NCI-H748 (cell line): ENCODE measurements at regions not wholly inside any gene's neighbourhood (a gene's known extent, or its start where the extent isn't known, plus 50 kb on each side); places are given as distances from the start of the nearest gene placed in this dataset.
A peak's percentile ranks its signal among the peaks of the same experiment; 100 is the strongest.
"Not testable (repeated sequence)": the region's sequence is repeated elsewhere in the genome, so short reads cannot be mapped to it uniquely, and the experiment has no call there.

Experiments used
- DNase-seq: peaks from one replicate; lab custom pipeline; 2025; ENCODE audit not compliant: unreplicated experiment; lab: John Stamatoyannopoulos, UW

- DNase-seq: no peak
Observed at GRCh38 chr18:56445422-56445821, 193.0 kb downstream of the TXNL1 start.

GRCh38 chr18:56444201-56444600 lies 194.2 kb downstream of the TXNL1 start:
- DNase-seq: no peak

- no peak for DNase-seq
Observed at GRCh38 chr18:56443166-56443907, 195.1 kb downstream of the TXNL1 start.

DNA sequence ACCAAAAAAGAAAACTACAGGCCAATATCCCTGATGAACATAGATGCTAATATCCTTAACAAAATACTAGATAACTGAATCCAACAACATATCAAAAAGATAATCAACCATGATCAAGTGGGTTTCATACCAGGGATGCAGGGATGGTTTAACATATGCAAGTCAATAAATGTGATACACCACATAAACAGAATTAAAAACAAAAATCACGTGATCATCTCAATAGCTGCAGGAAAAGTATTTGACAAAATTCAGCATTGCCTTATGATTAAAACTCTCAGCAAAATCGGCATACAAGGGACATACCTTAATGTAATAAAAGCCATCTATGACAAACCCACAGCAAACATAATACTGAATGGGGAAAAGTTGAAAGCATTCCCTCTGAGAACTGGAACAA lies 199.9 kb downstream of the TXNL1 start:
- DNase-seq: not testable (repeated sequence)

DNA sequence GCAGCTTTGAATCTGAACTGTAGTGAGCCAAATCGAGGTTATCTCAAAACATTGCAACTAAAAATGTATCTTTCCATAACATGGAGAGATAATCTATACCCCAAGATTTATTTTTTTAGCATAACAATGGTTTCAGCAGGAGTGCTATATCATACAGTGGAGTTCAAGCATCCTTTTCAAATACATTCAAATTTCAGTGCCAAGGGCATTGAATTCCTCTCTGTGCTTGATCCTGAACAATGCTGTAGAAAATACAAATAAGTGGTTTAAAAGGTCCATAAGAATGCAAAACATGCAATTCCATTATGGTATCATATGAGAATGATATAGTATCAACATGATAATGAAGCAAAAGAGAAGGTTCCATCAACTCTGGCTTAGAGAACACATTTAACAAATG lies 201.7 kb downstream of the TXNL1 start:
- no peak for DNase-seq

- no peak for DNase-seq
Observed at GRCh38 chr18:56433919-56434318, 204.5 kb downstream of the TXNL1 start.

GRCh38 chr18:56431551-56431950 lies 206.8 kb downstream of the TXNL1 start:
- DNase-seq: no peak

- no peak for DNase-seq
Observed at GRCh38 chr18:56423626-56424025, 214.8 kb downstream of the TXNL1 start.

DNA sequence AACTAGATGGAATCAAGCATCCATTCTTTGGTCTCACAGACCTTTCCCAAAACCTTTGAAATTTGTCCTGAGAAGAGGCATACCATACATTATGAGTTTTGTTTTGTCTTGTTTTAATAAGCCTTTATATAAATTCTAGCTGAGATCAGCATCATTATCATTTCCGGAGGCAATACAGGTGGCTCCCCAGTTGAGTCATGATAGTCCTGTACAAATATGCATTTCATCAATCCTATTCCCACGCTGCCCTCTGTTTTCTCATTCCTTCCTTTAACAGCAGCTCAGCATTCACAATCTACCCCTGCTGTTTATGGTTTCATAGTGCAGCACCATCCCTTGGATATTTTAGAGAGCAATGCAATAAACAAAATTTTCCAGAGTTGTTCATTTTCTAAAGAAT lies 216.7 kb downstream of the TXNL1 start:
- no peak for DNase-seq

GRCh38 chr18:56420868-56421267 lies 217.5 kb downstream of the TXNL1 start:
- not testable (repeated sequence) for DNase-seq

DNA sequence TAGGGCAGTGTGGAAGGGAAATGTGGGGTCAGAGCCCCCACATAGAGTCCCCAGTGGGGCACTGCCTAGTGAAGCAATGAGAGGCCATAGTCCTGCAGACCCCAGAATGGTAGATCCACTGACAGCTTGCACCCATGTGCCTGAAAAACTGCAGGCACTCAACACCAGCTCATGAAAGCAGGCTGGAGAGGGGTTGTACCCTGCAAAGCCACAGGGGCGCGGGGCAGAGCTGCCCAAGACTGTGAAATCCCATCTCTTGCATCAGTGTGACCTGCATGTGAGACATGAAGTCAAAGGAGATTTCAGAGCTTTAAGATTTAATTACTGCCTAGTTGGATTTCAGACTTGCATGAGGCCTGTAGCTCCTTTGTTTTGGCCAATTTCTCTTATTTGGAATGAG lies 224.0 kb downstream of the TXNL1 start:
- DNase-seq: no peak

DNA sequence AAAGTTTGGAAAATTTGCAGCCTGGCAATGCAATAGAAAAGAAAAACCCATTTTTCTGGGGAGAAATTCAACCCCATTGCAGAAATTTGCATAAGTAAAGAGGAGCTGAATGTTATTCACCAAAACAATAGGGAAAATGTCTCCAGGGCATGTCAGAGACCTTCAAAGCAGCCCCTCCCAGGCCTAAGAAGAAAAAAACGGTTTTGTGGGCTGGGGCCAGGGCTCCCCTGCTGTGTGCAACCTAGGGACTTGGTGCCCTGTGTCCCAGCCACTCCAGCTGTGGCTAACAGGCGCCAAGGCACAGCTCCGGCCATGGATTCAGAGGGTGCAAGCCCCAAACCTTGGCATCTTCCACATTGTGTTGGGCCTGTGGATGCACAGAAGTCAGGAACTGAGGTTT lies 224.5 kb downstream of the TXNL1 start:
- DNase-seq: no peak

DNA sequence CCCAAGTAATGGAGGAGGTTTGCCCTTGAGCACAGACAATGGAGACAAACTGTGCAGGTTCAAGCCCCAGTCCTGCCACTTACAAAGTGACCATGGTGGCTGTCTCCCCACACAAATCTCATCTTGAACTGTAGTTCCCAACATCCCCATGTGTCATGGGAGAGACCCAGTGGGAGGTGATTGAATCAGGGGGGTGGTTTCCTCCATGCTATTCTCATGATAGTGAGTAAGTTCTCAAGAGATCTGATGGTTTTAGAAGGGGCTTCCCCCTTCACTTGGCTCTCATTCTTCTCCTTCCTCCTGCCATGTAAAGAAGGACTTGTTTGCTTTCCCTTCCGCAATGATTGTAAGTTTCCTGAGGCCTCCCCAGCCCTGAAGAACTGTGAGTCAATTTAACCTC lies 225.4 kb downstream of the TXNL1 start:
- DNase-seq: no peak

- no peak for DNase-seq
Observed at GRCh38 chr18:56409736-56410135, 228.7 kb downstream of the TXNL1 start.

DNA sequence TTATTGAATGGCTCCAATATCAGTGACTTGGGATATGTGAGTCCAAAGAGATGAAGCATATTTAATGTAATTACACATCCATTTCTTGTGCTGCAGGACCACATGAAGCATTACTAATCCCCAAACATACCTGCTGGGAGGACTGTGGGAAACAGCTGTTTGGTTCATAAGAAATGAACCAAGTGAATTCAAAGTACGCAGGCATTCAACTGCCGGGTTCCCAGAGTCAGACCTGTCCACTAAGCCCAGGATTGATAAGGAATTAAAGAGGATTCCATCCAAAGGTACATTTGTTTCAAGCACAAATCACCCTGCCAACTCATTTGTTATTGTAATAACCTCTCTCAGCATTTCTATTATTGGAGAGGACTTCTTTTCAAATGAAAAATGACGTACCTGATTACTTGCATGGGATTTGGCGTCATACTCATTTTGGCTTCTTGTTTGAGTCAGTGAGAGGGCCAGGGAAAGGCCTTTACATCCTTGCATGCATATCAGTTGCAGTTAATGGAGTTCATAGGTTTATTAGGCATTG lies 230.7 kb downstream of the TXNL1 start:
- DNase-seq: no peak

DNA sequence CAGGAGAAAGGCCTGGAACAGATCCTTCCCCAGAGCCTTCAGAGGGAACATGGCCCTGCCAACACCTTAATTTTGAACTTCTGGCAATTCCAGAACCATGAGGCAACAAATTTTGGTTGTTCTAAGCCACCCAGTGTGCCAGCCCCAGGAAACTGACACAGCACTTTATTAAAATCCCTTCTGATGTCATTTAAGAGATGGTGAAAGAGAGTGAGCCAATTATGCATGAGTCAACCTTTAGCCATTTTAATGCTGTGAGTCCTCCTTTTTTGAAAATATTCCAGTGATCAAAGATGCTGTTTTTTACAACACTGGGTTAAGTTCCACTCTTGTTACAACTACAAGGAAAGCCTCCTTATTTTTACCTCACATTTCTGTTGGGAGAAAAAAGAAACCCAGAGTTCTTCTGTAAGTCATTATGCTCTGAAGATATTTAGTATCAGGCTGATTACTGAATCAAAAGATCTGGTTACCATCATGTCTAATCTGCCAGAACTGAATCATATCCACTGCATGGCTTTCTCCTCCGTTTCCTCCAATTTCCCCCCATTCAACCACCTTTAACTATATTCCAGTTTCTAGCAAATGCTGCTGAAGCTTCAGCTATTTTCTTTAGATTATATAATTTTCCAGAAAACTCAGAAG lies 235.4 kb downstream of the TXNL1 start:
- DNase-seq: no peak

DNA sequence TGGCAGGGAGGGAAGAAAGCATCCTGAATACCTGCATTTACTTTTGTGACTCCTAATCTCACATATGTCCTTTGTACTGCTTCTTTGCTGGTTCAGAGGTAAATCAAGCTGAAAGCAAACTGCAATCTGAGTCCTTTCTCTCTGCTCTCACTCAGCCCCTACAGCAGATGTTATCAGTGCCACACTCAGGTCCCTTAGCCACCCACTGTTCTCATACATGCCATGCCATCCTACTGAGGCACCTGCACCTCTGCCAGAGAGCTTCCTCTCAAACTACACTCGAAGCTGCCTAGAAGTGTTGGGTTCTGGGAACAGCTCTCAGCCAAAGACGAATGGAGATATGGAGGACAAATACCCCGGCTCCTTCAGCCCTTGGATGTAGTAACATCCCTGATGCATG lies 244.5 kb downstream of the TXNL1 start:
- peak; percentile 55 for DNase-seq

DNA sequence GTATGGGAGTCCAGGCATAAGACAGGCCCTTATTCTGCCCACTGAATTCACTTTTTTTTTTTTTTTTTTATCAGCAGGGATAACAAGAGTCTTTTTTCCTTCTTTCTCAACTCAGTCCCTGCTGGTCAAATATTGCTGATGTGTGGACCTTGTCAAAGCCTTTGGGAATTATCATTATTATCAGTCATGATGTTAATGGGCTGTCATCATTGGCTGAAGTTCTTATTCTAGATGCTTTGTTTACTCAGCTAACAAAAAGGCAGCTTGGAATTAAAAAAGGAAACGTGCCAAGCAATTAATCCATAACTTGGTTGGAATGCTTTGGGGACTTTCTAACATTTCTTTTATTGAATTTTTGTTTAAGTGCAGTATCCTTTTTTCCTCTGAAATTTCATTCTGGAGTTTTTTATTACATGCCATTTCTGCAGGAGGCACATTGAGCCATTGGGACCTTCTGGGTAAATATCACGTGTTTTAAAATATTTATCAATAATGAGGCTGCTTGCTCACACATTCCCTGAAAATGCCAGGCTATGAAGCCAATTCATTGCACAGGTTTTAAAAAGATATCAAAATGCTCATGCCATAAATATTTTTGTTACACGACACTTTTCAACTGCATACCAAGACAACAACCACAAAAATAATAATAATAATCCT lies 246.3 kb downstream of the TXNL1 start:
- DNase-seq: peak; percentile 81

- DNase-seq: no peak
Observed at GRCh38 chr18:56390626-56391025, 247.8 kb downstream of the TXNL1 start.

DNA sequence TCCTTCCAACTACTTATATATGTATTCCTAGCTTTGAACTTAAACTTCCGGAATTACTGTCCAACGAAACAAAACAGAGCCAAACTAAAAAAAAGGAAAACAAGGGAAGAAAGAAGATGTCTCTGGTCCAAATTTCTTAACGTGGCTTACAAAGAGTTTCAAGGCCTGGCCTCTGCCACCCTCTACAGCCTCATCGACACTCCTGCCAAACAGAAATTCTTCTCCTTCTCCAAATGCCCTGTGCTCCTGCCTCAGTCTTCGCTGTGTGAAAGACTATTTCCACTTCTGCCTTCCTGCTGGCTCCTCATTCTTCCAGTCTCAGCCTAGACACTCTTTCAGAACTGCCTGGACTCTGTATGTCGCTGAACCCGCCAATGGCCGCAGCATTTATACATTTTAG lies 249.2 kb downstream of the TXNL1 start:
- no peak for DNase-seq

DNA sequence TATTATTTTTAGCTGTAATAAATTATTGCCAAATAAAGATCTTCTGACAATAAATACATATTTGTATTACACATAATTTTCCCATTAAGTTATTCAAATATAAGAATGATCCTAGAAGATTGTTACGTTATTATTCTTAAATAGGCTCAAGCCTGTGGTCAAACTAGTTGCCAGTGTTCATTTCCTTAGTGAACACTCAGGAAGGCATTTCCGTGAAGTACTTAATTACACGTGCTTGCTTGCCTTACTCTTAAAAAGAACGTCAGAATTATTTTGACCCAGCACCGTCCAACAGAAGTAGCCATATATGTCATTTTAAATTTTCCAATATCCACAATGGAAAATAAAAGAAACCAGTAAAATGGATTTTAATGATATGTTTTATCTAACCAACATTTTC lies 249.8 kb downstream of the TXNL1 start:
- DNase-seq: no peak

DNA sequence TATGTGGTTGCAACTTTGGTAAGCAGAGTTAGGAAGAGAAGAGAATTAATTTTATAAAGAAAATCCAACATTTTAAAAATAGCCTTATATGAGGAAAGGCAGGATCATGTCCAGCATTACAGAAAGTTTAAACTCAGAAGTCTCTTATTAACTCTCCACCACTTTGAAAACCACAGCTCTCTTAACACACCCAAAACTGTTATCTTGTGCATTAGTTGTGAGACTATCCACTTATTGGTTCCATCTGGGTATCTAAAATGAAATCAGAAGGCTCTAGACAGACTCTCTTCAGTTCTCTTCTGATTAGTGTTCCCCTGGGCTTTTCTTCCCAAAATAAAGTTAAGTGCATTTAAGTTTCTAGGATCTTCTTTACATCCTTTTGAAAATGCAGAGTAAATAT lies 251.5 kb downstream of the TXNL1 start:
- no peak for DNase-seq
